ENCODE measurements at regions not wholly inside any gene's neighbourhood (a gene's known extent, or its start where the extent isn't known, plus 50 kb on each side); places are given as distances from the start of the nearest gene placed in this dataset.

- Histone ChIP-seq H3K4me3 (replicated peaks in 1 of 3) (no peak overlapping the region), H3K36me3 (no peaks in the 10 kb centered on the region), H3K9me3 (no peaks in the 10 kb centered on the region), H3K4me1 (no peaks in the 10 kb centered on the region), H3K27ac (no peak overlapping the region), H3K27me3 (no peaks in the 10 kb centered on the region)
- DNase-seq: no peak
- TF ChIP-seq, protein P1, sequence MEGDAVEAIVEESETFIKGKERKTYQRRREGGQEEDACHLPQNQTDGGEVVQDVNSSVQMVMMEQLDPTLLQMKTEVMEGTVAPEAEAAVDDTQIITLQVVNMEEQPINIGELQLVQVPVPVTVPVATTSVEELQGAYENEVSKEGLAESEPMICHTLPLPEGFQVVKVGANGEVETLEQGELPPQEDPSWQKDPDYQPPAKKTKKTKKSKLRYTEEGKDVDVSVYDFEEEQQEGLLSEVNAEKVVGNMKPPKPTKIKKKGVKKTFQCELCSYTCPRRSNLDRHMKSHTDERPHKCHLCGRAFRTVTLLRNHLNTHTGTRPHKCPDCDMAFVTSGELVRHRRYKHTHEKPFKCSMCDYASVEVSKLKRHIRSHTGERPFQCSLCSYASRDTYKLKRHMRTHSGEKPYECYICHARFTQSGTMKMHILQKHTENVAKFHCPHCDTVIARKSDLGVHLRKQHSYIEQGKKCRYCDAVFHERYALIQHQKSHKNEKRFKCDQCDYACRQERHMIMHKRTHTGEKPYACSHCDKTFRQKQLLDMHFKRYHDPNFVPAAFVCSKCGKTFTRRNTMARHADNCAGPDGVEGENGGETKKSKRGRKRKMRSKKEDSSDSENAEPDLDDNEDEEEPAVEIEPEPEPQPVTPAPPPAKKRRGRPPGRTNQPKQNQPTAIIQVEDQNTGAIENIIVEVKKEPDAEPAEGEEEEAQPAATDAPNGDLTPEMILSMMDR (IDR thresholded peaks at IDR 0.05): no peak
- no peak for TF ChIP-seq POLR2A (IDR thresholded peaks at IDR 0.05)
- 42 to 46% methylated on average over 1 of the region's 1 CpG for WGBS, 2 donors
- intact Hi-C loops (cut with DNase I): no loop called here
Measured at GRCh38 chr5:166063261-166063660, 2228.2 kb upstream of the WWC1 start.

GRCh38 chr5:166068547-166069335 lies 2222.7 kb upstream of the WWC1 start:
- Histone ChIP-seq H3K27me3 (no peaks in the 10 kb centered on the region), H3K36me3 (no peaks in the 10 kb centered on the region), H3K9me3 (no peaks in the 10 kb centered on the region), H3K4me3 (replicated peaks in 1 of 3) (no peak overlapping the region), H3K27ac (no peak overlapping the region), H3K4me1 (no peaks in the 10 kb centered on the region)
- intact Hi-C loops (cut with DNase I): no loop called here
- 86 to 87% methylated on average over 9 of the region's 9 CpGs for WGBS, 2 donors
- DNase-seq: no peak
- TF ChIP-seq, protein P1 (IDR thresholded peaks at IDR 0.05): no peak
- no peak for TF ChIP-seq POLR2A (IDR thresholded peaks at IDR 0.05)

- Histone ChIP-seq H3K4me1 (no peaks in the 10 kb centered on the region), H3K27me3 (no peaks in the 10 kb centered on the region), H3K4me3 (replicated peaks in 1 of 3) (no peak overlapping the region), H3K27ac (no peak overlapping the region), H3K36me3 (no peaks in the 10 kb centered on the region), H3K9me3 (no peaks in the 10 kb centered on the region)
- no peak for DNase-seq
- intact Hi-C loops (cut with DNase I): no loop called here
- 35 to 43% methylated on average over 6 of the region's 6 CpGs for WGBS, 2 donors
- TF ChIP-seq, protein P1 (IDR thresholded peaks at IDR 0.05): no peak
- no peak for TF ChIP-seq POLR2A (IDR thresholded peaks at IDR 0.05)
Measured at GRCh38 chr5:166073901-166074581, 2217.4 kb upstream of the WWC1 start.

- H3K36me3 ChIP-seq: no peaks in the 10 kb centered on the region
- TF ChIP-seq, protein P1 (IDR thresholded peaks at IDR 0.05): no peak
- TF ChIP-seq POLR2A (IDR thresholded peaks at IDR 0.05): no peak
- H3K4me1 ChIP-seq: no peaks in the 10 kb centered on the region
- H3K9me3 ChIP-seq: no peaks in the 10 kb centered on the region
- no peak for DNase-seq
- WGBS, 2 donors: 42 to 43% methylated on average over 5 of the region's 5 CpGs
- no peaks in the 10 kb centered on the region for H3K27me3 ChIP-seq
- intact Hi-C loops (cut with DNase I): no loop called here
- no peak overlapping the region for H3K4me3 ChIP-seq (replicated peaks in 1 of 3)
- H3K27ac ChIP-seq: no peak overlapping the region
Measured at GRCh38 chr5:166074582-166075481, 2216.6 kb upstream of the WWC1 start.

Measured in thyroid gland (tissue), 4 donors.